HG02852 (cell line): ENCODE measurements at regions not wholly inside any gene's neighbourhood (a gene's known extent, or its start where the extent isn't known, plus 50 kb on each side); places are given as distances from the start of the nearest gene placed in this dataset.
"Not testable (repeated sequence)": the region's sequence is repeated elsewhere in the genome, so short reads cannot be mapped to it uniquely, and the experiment has no call there.

ENCODE experiments used
- ATAC-seq: cut with Tn5 transposase; IDR thresholded peaks from one replicate; pipeline ENCODE4 v1.9.1; 2021; ENCODE audit warnings: mild to moderate bottlenecking, moderate library complexity; ENCODE audit not compliant: unreplicated experiment

GRCh38 chr15:62218841-62219240 lies 53.8 kb upstream of the C2CD4B start:
- ATAC-seq, result no peak

GRCh38 chr15:62219799-62220198 lies 54.7 kb upstream of the C2CD4B start:
- no peak for ATAC-seq

- ATAC-seq, result no peak
Observed at GRCh38 chr15:62223020-62223419, 57.9 kb upstream of the C2CD4B start.

- no peak for ATAC-seq
Observed at GRCh38 chr15:62228604-62229003, 63.5 kb upstream of the C2CD4B start.

GRCh38 chr15:62231856-62232255 lies 66.8 kb upstream of the C2CD4B start:
- ATAC-seq, result no peak

- no peak for ATAC-seq
Observed at GRCh38 chr15:62240121-62241096, 75.3 kb upstream of the C2CD4B start.

GRCh38 chr15:62241135-62241770 lies 76.2 kb upstream of the C2CD4B start:
- no peak for ATAC-seq

GRCh38 chr15:62242999-62243398 lies 77.9 kb upstream of the C2CD4B start:
- no peak for ATAC-seq

GRCh38 chr15:62244762-62245161 lies 79.7 kb upstream of the C2CD4B start:
- no peak for ATAC-seq

- no peak for ATAC-seq
Observed at GRCh38 chr15:62248277-62248984, 83.3 kb upstream of the C2CD4B start.

GRCh38 chr15:62249501-62249900 lies 84.4 kb upstream of the C2CD4B start:
- ATAC-seq, result no peak

- no peak for ATAC-seq
Observed at GRCh38 chr15:62250186-62250585, 85.1 kb upstream of the C2CD4B start.

GRCh38 chr15:62250978-62251377 lies 85.9 kb upstream of the C2CD4B start:
- no peak for ATAC-seq

- no peak for ATAC-seq
Observed at GRCh38 chr15:62253294-62253693, 88.2 kb upstream of the C2CD4B start.

- ATAC-seq, result no peak
Observed at GRCh38 chr15:62254137-62254934, 89.3 kb upstream of the C2CD4B start.

- not testable (repeated sequence) for ATAC-seq
Observed at GRCh38 chr15:62256430-62256829, 91.3 kb upstream of the C2CD4B start.

- no peak for ATAC-seq
Observed at GRCh38 chr15:62257996-62258521, 93.0 kb upstream of the C2CD4B start.

- no peak for ATAC-seq
Observed at GRCh38 chr15:62262305-62262941, 97.3 kb upstream of the C2CD4B start.

GRCh38 chr15:62264196-62264595 lies 99.1 kb upstream of the C2CD4B start:
- no peak for ATAC-seq

GRCh38 chr15:62269504-62269903 lies 104.4 kb upstream of the C2CD4B start:
- no peak for ATAC-seq
